ENCODE measurements at regions not wholly inside any gene's neighbourhood (a gene's known extent, or its start where the extent isn't known, plus 50 kb on each side); places are given as distances from the start of the nearest gene placed in this dataset.

DNA sequence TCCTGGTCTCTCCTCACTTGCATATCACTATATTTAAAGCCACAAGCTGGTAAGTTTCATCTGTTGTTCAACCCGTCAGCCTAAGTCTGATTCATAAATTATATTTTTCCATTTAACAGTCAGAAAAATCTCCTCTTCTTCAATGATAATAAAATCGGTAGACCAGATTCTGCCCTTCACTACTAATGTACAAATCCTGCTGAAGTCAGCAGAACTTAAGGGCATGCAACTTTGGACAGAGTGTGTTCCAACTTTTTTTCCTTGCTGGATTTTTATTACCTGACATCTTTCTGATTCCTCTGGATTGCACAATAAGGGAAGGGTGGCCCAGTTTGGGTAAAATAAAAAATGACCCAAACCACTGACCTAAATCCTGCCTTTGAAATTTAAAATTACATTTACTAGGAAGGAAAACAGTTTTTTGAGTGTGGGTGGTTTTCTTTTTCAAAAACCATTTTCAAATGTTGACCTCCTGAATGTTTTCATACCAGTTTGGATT lies 125.4 kb upstream of the DIO2 start (continued):
- TF ChIP-seq, protein P1, sequence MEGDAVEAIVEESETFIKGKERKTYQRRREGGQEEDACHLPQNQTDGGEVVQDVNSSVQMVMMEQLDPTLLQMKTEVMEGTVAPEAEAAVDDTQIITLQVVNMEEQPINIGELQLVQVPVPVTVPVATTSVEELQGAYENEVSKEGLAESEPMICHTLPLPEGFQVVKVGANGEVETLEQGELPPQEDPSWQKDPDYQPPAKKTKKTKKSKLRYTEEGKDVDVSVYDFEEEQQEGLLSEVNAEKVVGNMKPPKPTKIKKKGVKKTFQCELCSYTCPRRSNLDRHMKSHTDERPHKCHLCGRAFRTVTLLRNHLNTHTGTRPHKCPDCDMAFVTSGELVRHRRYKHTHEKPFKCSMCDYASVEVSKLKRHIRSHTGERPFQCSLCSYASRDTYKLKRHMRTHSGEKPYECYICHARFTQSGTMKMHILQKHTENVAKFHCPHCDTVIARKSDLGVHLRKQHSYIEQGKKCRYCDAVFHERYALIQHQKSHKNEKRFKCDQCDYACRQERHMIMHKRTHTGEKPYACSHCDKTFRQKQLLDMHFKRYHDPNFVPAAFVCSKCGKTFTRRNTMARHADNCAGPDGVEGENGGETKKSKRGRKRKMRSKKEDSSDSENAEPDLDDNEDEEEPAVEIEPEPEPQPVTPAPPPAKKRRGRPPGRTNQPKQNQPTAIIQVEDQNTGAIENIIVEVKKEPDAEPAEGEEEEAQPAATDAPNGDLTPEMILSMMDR (IDR thresholded peaks at IDR 0.05): no peak

DNA sequence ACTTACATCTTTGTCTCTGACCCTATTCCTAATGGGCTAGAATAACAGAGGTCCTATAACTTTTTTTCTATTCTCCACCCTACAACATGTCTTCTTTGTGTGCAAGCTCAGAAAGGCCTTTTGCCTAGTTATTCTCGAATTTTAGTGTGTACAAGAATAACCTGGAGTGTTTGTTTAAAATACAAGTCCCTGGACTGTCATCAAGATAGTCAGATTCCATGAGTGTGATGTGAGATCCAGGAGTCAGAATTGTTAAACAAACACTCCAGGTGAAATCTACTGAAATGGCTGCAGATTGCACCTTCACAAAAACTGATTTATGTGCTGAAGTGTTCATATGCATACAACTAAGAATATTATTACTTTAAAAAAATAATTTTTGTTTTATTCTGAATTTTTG lies 114.4 kb upstream of the DIO2 start:
- Histone ChIP-seq H3K4me1 (ENCODE audit: control insufficient read depth in 1 of 2, insufficient read depth in 2 of 2, low read depth in 1 of 2, low read length in 1 of 2) (no peaks in the 10 kb centered on the region; a peak in 1 of 4 replicates), H4K20me1 (ENCODE audit: insufficient read depth) (no peaks in the 10 kb centered on the region), H2AFZ (ENCODE audit: low read depth) (no peak overlapping the region), H3K27ac (ENCODE audit: low read depth in 2 of 2, low read length in 1 of 2) (no peak overlapping the region), H3K9ac (no peak overlapping the region), H3K4me3 (ENCODE audit: low read depth in 2 of 2, low read length in 1 of 2) (no peak overlapping the region), H3K79me2 (ENCODE audit: insufficient read depth) (no peaks in the 10 kb centered on the region), H3K27me3 (ENCODE audit: insufficient read depth) (no peaks in the 10 kb centered on the region), H3K9me2 (no peaks in the 10 kb centered on the region), H3K9me3 (0 out of 2 replicates have a peak, but pooled peaks cover 2% of the 10 kb centered on the region), H3K36me3 (replicated peaks in 1 of 2; ENCODE audit: control insufficient read depth in 1 of 2, insufficient read depth in 2 of 2, low read length in 1 of 2) (no peaks in the 10 kb centered on the region), H3F3A (replicated peaks; ENCODE audit: insufficient read depth) (no peaks in the 10 kb centered on the region), H3K4me2 (no peak overlapping the region)
- 18% methylated on average over 1 of the region's 1 CpG for WGBS (ENCODE audit: low lambda C conversion rate)
- POLR2A ChIA-PET: no interaction called here
- no peak for DNase-seq
- CTCF ChIA-PET: no interaction called here
- TF ChIP-seq, protein P2, sequence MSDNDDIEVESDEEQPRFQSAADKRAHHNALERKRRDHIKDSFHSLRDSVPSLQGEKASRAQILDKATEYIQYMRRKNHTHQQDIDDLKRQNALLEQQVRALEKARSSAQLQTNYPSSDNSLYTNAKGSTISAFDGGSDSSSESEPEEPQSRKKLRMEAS (IDR thresholded peaks at IDR 0.05; ENCODE audit: low read depth): no peak
- TF ChIP-seq RCOR1 (IDR thresholded peaks at IDR 0.05; ENCODE audit: low read length): no peak
- no peak for TF ChIP-seq RFX5 (IDR thresholded peaks at IDR 0.05; ENCODE audit: low read length)

DNA sequence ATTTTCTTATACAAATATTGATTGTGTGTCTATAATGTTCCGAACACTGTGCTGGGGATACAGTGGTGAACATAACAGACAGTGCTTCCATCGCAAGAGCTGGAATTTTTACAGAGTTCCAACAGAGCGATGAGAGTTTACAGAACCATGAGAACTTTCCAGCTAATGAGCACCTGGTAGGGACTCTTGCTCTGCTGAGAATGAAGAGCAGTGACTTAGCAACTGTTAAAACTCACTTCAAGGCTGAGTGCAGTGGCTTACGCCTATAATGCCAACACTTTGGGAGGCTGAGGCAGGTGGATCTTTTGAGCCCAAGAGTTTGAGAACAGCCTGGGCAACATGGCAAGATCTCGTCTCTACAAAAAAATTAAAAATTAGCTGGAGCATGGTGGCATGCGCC lies 113.8 kb upstream of the DIO2 start:
- H3K9ac ChIP-seq: no peak overlapping the region
- no peak for TF ChIP-seq SMC3 (IDR thresholded peaks at IDR 0.05; ENCODE audit: low read depth, low read length)
- TF ChIP-seq TEAD4 (IDR thresholded peaks at IDR 0.05; ENCODE audit: borderline replicate concordance, insufficient read depth): no peak
- TF ChIP-seq RFX5 (IDR thresholded peaks at IDR 0.05; ENCODE audit: low read length): no peak
- TF ChIP-seq, protein P2 (IDR thresholded peaks at IDR 0.05; ENCODE audit: low read depth): no peak
- TF ChIP-seq SIN3A (IDR thresholded peaks at IDR 0.05; ENCODE audit: borderline replicate concordance, low read depth, low read length): no peak
- no peak for TF ChIP-seq FOXM1 (IDR thresholded peaks at IDR 0.05; ENCODE audit: low read depth)
- no peak for TF ChIP-seq GABPA (IDR thresholded peaks at IDR 0.05; ENCODE audit: low read depth)
- no peak for TF ChIP-seq POLR2AphosphoS5 (IDR thresholded peaks at IDR 0.05; ENCODE audit: low read depth, low read length)
- TF ChIP-seq, protein P3, sequence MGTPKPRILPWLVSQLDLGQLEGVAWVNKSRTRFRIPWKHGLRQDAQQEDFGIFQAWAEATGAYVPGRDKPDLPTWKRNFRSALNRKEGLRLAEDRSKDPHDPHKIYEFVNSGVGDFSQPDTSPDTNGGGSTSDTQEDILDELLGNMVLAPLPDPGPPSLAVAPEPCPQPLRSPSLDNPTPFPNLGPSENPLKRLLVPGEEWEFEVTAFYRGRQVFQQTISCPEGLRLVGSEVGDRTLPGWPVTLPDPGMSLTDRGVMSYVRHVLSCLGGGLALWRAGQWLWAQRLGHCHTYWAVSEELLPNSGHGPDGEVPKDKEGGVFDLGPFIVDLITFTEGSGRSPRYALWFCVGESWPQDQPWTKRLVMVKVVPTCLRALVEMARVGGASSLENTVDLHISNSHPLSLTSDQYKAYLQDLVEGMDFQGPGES (IDR thresholded peaks at IDR 0.05; ENCODE audit: low read depth, low read length): no peak
- no peak for TF ChIP-seq TAF1 (IDR thresholded peaks at IDR 0.05; ENCODE audit: borderline replicate concordance, low read depth, low read length)
- TF ChIP-seq MXI1 (IDR thresholded peaks at IDR 0.05; ENCODE audit: low read depth, low read length): no peak
- no peak for TF ChIP-seq RXRA (IDR thresholded peaks at IDR 0.05; ENCODE audit: borderline replicate concordance, low read depth)
- TF ChIP-seq, protein P4, sequence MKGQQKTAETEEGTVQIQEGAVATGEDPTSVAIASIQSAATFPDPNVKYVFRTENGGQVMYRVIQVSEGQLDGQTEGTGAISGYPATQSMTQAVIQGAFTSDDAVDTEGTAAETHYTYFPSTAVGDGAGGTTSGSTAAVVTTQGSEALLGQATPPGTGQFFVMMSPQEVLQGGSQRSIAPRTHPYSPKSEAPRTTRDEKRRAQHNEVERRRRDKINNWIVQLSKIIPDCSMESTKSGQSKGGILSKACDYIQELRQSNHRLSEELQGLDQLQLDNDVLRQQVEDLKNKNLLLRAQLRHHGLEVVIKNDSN (IDR thresholded peaks at IDR 0.05; ENCODE audit: borderline replicate concordance, low read depth): no peak
- no peak for TF ChIP-seq NFIC (IDR thresholded peaks at IDR 0.05; ENCODE audit: borderline replicate concordance)
- TF ChIP-seq, protein P5, sequence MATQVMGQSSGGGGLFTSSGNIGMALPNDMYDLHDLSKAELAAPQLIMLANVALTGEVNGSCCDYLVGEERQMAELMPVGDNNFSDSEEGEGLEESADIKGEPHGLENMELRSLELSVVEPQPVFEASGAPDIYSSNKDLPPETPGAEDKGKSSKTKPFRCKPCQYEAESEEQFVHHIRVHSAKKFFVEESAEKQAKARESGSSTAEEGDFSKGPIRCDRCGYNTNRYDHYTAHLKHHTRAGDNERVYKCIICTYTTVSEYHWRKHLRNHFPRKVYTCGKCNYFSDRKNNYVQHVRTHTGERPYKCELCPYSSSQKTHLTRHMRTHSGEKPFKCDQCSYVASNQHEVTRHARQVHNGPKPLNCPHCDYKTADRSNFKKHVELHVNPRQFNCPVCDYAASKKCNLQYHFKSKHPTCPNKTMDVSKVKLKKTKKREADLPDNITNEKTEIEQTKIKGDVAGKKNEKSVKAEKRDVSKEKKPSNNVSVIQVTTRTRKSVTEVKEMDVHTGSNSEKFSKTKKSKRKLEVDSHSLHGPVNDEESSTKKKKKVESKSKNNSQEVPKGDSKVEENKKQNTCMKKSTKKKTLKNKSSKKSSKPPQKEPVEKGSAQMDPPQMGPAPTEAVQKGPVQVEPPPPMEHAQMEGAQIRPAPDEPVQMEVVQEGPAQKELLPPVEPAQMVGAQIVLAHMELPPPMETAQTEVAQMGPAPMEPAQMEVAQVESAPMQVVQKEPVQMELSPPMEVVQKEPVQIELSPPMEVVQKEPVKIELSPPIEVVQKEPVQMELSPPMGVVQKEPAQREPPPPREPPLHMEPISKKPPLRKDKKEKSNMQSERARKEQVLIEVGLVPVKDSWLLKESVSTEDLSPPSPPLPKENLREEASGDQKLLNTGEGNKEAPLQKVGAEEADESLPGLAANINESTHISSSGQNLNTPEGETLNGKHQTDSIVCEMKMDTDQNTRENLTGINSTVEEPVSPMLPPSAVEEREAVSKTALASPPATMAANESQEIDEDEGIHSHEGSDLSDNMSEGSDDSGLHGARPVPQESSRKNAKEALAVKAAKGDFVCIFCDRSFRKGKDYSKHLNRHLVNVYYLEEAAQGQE (IDR thresholded peaks at IDR 0.05; ENCODE audit: low read depth, low read length): no peak
- TF ChIP-seq YY1 (IDR thresholded peaks at IDR 0.05; ENCODE audit: low read depth): no peak
- no peaks in the 10 kb centered on the region; a peak in 1 of 4 replicates for H3K4me1 ChIP-seq (ENCODE audit: control insufficient read depth in 1 of 2, insufficient read depth in 2 of 2, low read depth in 1 of 2, low read length in 1 of 2)
- CTCF ChIA-PET: no interaction called here
- WGBS (ENCODE audit: low lambda C conversion rate): 91% methylated on average over 6 of the region's 6 CpGs
- no peak overlapping the region for H3K4me3 ChIP-seq (ENCODE audit: low read depth in 2 of 2, low read length in 1 of 2)
- H3K27me3 ChIP-seq (ENCODE audit: insufficient read depth): no peaks in the 10 kb centered on the region
- H2AFZ ChIP-seq (ENCODE audit: low read depth): no peak overlapping the region
- H3K27ac ChIP-seq (ENCODE audit: low read depth in 2 of 2, low read length in 1 of 2): no peak overlapping the region
- DNase-seq: no peak
- POLR2A ChIA-PET: interaction anchor here (0.5 kb wide), 1 partner anchor 1157 kb away, joined by 4 read pairs; no protein-coding TSS in a partner anchor
- H3K36me3 ChIP-seq (replicated peaks in 1 of 2; ENCODE audit: control insufficient read depth in 1 of 2, insufficient read depth in 2 of 2, low read length in 1 of 2): no peaks in the 10 kb centered on the region
- no peaks in the 10 kb centered on the region for H3K9me2 ChIP-seq
- H3F3A ChIP-seq (replicated peaks; ENCODE audit: insufficient read depth): no peaks in the 10 kb centered on the region
- 0 out of 2 replicates have a peak, but pooled peaks cover 4% of the 10 kb centered on the region for H3K9me3 ChIP-seq
- no peaks in the 10 kb centered on the region for H4K20me1 ChIP-seq (ENCODE audit: insufficient read depth)
- no peak overlapping the region for H3K4me2 ChIP-seq
- no peaks in the 10 kb centered on the region for H3K79me2 ChIP-seq (ENCODE audit: insufficient read depth)
